Mesenchymal stem cell (in vitro differentiated cells and primary cell): ENCODE measurements at regions not wholly inside any gene's neighbourhood (a gene's known extent, or its start where the extent isn't known, plus 50 kb on each side); places are given as distances from the start of the nearest gene placed in this dataset.

Source experiments
- DNase-seq: peaks from one replicate; pipeline ENCODE4 v3.0.0-alpha.2; 2013
- H2AFZ ChIP-seq: one replicate; pipeline ENCODE4 v1.6.1; 2013; ENCODE audit warnings: low read depth, mild to moderate bottlenecking, control low read depth, inconsistent platforms, low read length, moderate library complexity
- H2AK5ac ChIP-seq: 2 replicates; pipeline ENCODE4 v1.6.1; 2013; ENCODE audit warnings: low read length, moderate library complexity, mild to moderate bottlenecking, inconsistent platforms; ENCODE audit not compliant: severe bottlenecking
- H2BK120ac ChIP-seq: one replicate; pipeline ENCODE4 v1.6.1; 2013; ENCODE audit warnings: low read depth, mild to moderate bottlenecking, inconsistent platforms, low read length, moderate library complexity
- H2BK12ac ChIP-seq, 2 experiments: one replicate each; pipeline ENCODE4 v1.6.1; 2013; ENCODE audit warnings: inconsistent platforms in 2 of 2, low read length in 2 of 2, mild to moderate bottlenecking in 2 of 2, moderate library complexity in 2 of 2, control low read depth in 1 of 2
- H2BK15ac ChIP-seq: one replicate; pipeline ENCODE4 v1.6.1; 2013; ENCODE audit warnings: mild to moderate bottlenecking, low read depth, inconsistent platforms; ENCODE audit not compliant: poor library complexity, severe bottlenecking
- H2BK5ac ChIP-seq: 2 replicates; pipeline ENCODE4 v1.6.1; 2013; ENCODE audit warnings: low read depth, mild to moderate bottlenecking, low read length, control low read depth, inconsistent platforms; ENCODE audit not compliant: poor library complexity, severe bottlenecking
- H3K14ac ChIP-seq, 2 experiments: one replicate each; pipeline ENCODE4 v1.6.1; 2013; ENCODE audit warnings: inconsistent platforms in 2 of 2, low read length in 2 of 2, control low read depth in 1 of 2, mild to moderate bottlenecking in 1 of 2, moderate library complexity in 1 of 2
- H3K18ac ChIP-seq, 2 experiments: one replicate each; pipeline ENCODE4 v1.6.1; 2013; ENCODE audit warnings: inconsistent platforms in 2 of 2, low read length in 2 of 2, control low read depth in 1 of 2, low read depth in 1 of 2, mild to moderate bottlenecking in 1 of 2
- H3K23ac ChIP-seq, 2 experiments: one replicate each; pipeline ENCODE4 v1.6.1; 2013; ENCODE audit warnings: inconsistent platforms in 2 of 2, low read length in 2 of 2, mild to moderate bottlenecking in 2 of 2, moderate library complexity in 2 of 2, control low read depth in 1 of 2
- H3K27ac ChIP-seq: 2 replicates; pipeline ENCODE4 v1.5.1; 2013; ENCODE audit warnings: mild to moderate bottlenecking, moderate library complexity, low read length, control low read depth, inconsistent platforms; ENCODE audit not compliant: poor library complexity, severe bottlenecking
- H3K27me3 ChIP-seq, 2 experiments: 2 replicates each; pipeline versions ENCODE4 v1.6.1 to v1.7.0; 2013; ENCODE audit warnings: low read length in 2 of 2, mild to moderate bottlenecking in 2 of 2, moderate library complexity in 2 of 2, control low read depth in 1 of 2, inconsistent platforms in 1 of 2; ENCODE audit not compliant: control insufficient read depth in 1 of 2, insufficient read depth in 1 of 2
- H3K36me3 ChIP-seq, 2 experiments: 2 replicates each; pipeline versions ENCODE4 v1.6.1 to v1.7.0; 2013; ENCODE audit warnings: low read length in 2 of 2, control low read depth in 1 of 2, inconsistent platforms in 1 of 2, low read depth in 1 of 2, mild to moderate bottlenecking in 1 of 2; ENCODE audit not compliant: insufficient read depth in 2 of 2, control insufficient read depth in 1 of 2
- H3K4ac ChIP-seq, 2 experiments: one replicate each; pipeline ENCODE4 v1.6.1; 2013; ENCODE audit warnings: inconsistent platforms in 2 of 2, low read length in 2 of 2, mild to moderate bottlenecking in 2 of 2, moderate library complexity in 2 of 2, control low read depth in 1 of 2, low read depth in 1 of 2
- H3K4me1 ChIP-seq: 2 replicates; pipeline ENCODE4 v1.6.1; 2013; ENCODE audit warnings: low read depth, low read length, control low read depth; ENCODE audit not compliant: control insufficient read depth, insufficient read depth
- H3K4me2 ChIP-seq: 2 replicates; pipeline ENCODE4 v1.6.1; 2013; ENCODE audit warnings: low read length, mild to moderate bottlenecking, inconsistent platforms; ENCODE audit not compliant: poor library complexity, severe bottlenecking
- H3K4me3 ChIP-seq, 2 experiments: 2 replicates each; pipeline versions ENCODE4 v1.5.1 to v1.7.0; 2013; ENCODE audit warnings: low read length in 2 of 2, mild to moderate bottlenecking in 2 of 2, control low read depth in 1 of 2, low read depth in 1 of 2; ENCODE audit not compliant: insufficient read depth in 1 of 2
- H3K79me1 ChIP-seq: replicated peaks from 2 replicates; pipeline ENCODE4 v1.6.1; 2013; ENCODE audit warnings: mild to moderate bottlenecking, control low read depth, low read length, inconsistent platforms; ENCODE audit not compliant: poor library complexity, severe bottlenecking
- H3K9ac ChIP-seq: 2 replicates; pipeline ENCODE4 v1.7.0; 2013; ENCODE audit warnings: mild to moderate bottlenecking, low read length, moderate library complexity
- H3K9me3 ChIP-seq: 2 replicates; pipeline ENCODE4 v1.7.0; 2013; ENCODE audit warnings: mild to moderate bottlenecking, low read length; ENCODE audit not compliant: control insufficient read depth
- H4K8ac ChIP-seq: one replicate; pipeline ENCODE4 v1.6.1; 2013; ENCODE audit warnings: inconsistent platforms, mild to moderate bottlenecking, low read length, moderate library complexity
- H4K91ac ChIP-seq: one replicate; pipeline ENCODE4 v1.6.1; 2013; ENCODE audit warnings: mild to moderate bottlenecking, low read length, inconsistent platforms
- WGBS: methylation state at CpG from one replicate; pipeline ENCODE4 v1.1.7; 2013; ENCODE audit warnings: mixed read lengths; 5-methylcytosine and 5-hydroxymethylcytosine counted together

DNA sequence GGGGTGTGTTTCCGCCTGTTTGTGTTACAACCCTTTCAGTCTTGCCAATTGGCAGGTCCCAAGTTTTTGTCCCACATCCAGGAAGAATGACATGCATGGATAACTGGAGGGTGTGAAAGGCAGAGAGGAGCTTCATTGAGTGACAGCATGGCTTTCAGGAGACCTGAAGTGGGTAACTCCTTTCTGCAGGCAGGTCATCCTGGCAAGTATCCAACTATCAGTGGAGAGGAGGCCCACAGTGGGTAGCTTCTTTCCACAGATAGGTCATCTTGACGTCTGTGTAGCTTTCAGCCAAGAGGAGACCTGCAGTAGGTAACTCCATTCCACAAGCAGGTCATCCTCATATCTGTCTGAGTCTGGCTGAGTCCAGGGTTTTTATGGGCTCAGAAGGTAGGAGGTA is 1268.8 kb upstream of the CNTN5 start:
- H3K27me3 ChIP-seq, result no peaks in the 10 kb centered on the region
- H4K91ac ChIP-seq, result no peak overlapping the region
- 100% methylated on average over 2 of the region's 2 CpGs for WGBS
- no peak overlapping the region for H3K23ac ChIP-seq
- H3K9me3 ChIP-seq, result peaks cover 6% of the 10 kb centered on the region
- no peak overlapping the region for H3K4ac ChIP-seq
- H2BK120ac ChIP-seq, result no peak overlapping the region
- H3K18ac ChIP-seq, result no peak overlapping the region
- no peaks in the 10 kb centered on the region for H3K4me1 ChIP-seq
- DNase-seq, result no peak
- H3K79me1 ChIP-seq, result no peaks in the 10 kb centered on the region
- no peak overlapping the region for H2BK15ac ChIP-seq
- H3K14ac ChIP-seq, result no peak overlapping the region
- H2AK5ac ChIP-seq, result no peak overlapping the region
- H2BK5ac ChIP-seq, result no peak overlapping the region
- no peak overlapping the region for H3K9ac ChIP-seq
- no peak overlapping the region for H3K4me2 ChIP-seq
- H2AFZ ChIP-seq, result no peak overlapping the region
- H3K36me3 ChIP-seq, result no peaks in the 10 kb centered on the region
- no peak overlapping the region for H4K8ac ChIP-seq
- H3K4me3 ChIP-seq, result no peak overlapping the region
- no peak overlapping the region for H3K27ac ChIP-seq
- no peak overlapping the region for H2BK12ac ChIP-seq

DNA sequence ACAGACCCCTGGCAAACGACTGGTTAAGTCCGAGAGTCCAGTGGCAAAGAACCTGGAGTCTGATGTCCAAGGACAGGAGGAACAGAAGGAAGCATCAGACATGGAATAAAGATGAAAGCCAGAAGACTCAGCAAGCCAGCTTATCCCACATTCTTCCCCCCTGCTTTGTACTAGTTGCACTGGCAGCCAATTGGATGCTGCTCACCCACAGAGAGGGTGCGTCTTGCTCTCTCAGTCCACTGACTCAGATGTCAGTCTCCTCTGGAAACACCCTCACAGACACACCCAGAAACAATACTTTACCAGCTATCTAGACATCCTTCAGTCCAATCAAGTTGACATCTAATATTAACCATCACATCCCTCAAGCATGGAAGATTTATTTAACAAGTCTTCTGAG is 1265.8 kb upstream of the CNTN5 start:
- WGBS, result 82% methylated on average over 3 of the region's 3 CpGs

GRCh38 chr11:97756571-97757335 is 1264.0 kb upstream of the CNTN5 start:
- H3K18ac ChIP-seq, result no peak overlapping the region
- no peak overlapping the region for H3K27ac ChIP-seq
- no peak overlapping the region for H3K4me3 ChIP-seq
- H3K4me1 ChIP-seq, result no peaks in the 10 kb centered on the region
- no peak overlapping the region for H2AFZ ChIP-seq
- no peak for DNase-seq
- no peak overlapping the region for H3K4ac ChIP-seq
- H3K9ac ChIP-seq, result no peak overlapping the region
- no peak overlapping the region for H2BK5ac ChIP-seq
- H2BK15ac ChIP-seq, result no peak overlapping the region
- H2BK12ac ChIP-seq, result no peak overlapping the region
- no peak overlapping the region for H3K14ac ChIP-seq
- H3K4me2 ChIP-seq, result no peak overlapping the region
- no peak overlapping the region for H4K8ac ChIP-seq
- H3K9me3 ChIP-seq, result peaks cover 6% of the 10 kb centered on the region
- no peaks in the 10 kb centered on the region for H3K27me3 ChIP-seq
- no peaks in the 10 kb centered on the region for H3K79me1 ChIP-seq
- H3K36me3 ChIP-seq, result no peaks in the 10 kb centered on the region
- no peak overlapping the region for H2AK5ac ChIP-seq
- no peak overlapping the region for H4K91ac ChIP-seq
- no peak overlapping the region for H3K23ac ChIP-seq
- 100% methylated on average over 2 of the region's 4 CpGs for WGBS
- H2BK120ac ChIP-seq, result no peak overlapping the region

More for the DNA sequence above, 1265.8 kb upstream of the CNTN5 start:
- Histone ChIP-seq H3K4me1 (no peaks in the 10 kb centered on the region), H3K9ac (no peak overlapping the region), H3K4me3 (no peak overlapping the region), H2BK12ac (no peak overlapping the region), H3K27me3 (no peaks in the 10 kb centered on the region), H3K27ac (no peak overlapping the region), H2AK5ac (no peak overlapping the region), H2BK5ac (no peak overlapping the region), H4K91ac (no peak overlapping the region), H3K4ac (no peak overlapping the region), H2BK120ac (no peak overlapping the region), H3K14ac (no peak overlapping the region), H3K36me3 (no peaks in the 10 kb centered on the region), H3K18ac (no peak overlapping the region), H4K8ac (no peak overlapping the region), H3K4me2 (no peak overlapping the region), H3K23ac (no peak overlapping the region), H2AFZ (no peak overlapping the region), H3K9me3 (peaks cover 6% of the 10 kb centered on the region), H3K79me1 (no peaks in the 10 kb centered on the region), H2BK15ac (no peak overlapping the region)
- DNase-seq, result no peak

- 100% methylated on average over 1 of the region's 2 CpGs for WGBS
- Histone ChIP-seq H2BK5ac (no peak overlapping the region), H3K4ac (no peak overlapping the region), H3K23ac (no peak overlapping the region), H3K4me2 (no peak overlapping the region), H3K18ac (no peak overlapping the region), H3K14ac (no peak overlapping the region), H3K9ac (no peak overlapping the region), H2BK12ac (no peak overlapping the region), H3K36me3 (no peaks in the 10 kb centered on the region), H2BK120ac (no peak overlapping the region), H3K9me3 (no peaks in the 10 kb centered on the region), H3K4me3 (no peak overlapping the region), H3K27me3 (no peaks in the 10 kb centered on the region), H4K91ac (no peak overlapping the region), H2AFZ (no peak overlapping the region), H2BK15ac (no peak overlapping the region), H3K79me1 (no peaks in the 10 kb centered on the region), H2AK5ac (no peak overlapping the region), H3K27ac (no peak overlapping the region), H4K8ac (no peak overlapping the region), H3K4me1 (no peaks in the 10 kb centered on the region)
- no peak for DNase-seq
Observed at GRCh38 chr11:97761175-97761574, 1259.6 kb upstream of the CNTN5 start.
